CD4-positive, alpha-beta memory T cell (primary cell): ENCODE measurements at regions not wholly inside any gene's neighbourhood (a gene's known extent, or its start where the extent isn't known, plus 50 kb on each side); places are given as distances from the start of the nearest gene placed in this dataset.

Source experiments
- CTCF ChIA-PET: fragments of 350-600 bp; sonication (Branson Sonifier 250); formaldehyde crosslinking; loops from one replicate; lab custom pipeline; 2021; ENCODE audit warnings: inconsistent platforms; ENCODE audit not compliant: partially characterized antibody; lab: Charles Lee
- POLR2A ChIA-PET: fragments of 350-600 bp; sonication (Branson Sonifier 250); formaldehyde crosslinking; loops from one replicate; lab custom pipeline; 2021; ENCODE audit not compliant: partially characterized antibody; lab: Charles Lee
- DNase-seq, 5 donors: peaks; one replicate each; pipeline versions ENCODE4 v3.0.0 to v3.0.0-alpha.2; 2020 to 2022; ENCODE audit warnings: mixed read lengths in 1 of 5
- H3K27ac ChIP-seq: one replicate; pipeline ENCODE4 v1.7.0; 2013; ENCODE audit warnings: low read depth, low read length
- H3K27me3 ChIP-seq: 2 replicates; pipeline ENCODE4 v1.7.0; 2013; ENCODE audit warnings: mild to moderate bottlenecking, low read length, moderate library complexity; ENCODE audit not compliant: insufficient read depth
- H3K36me3 ChIP-seq: 2 replicates; pipeline ENCODE4 v1.7.0; 2013; ENCODE audit warnings: mild to moderate bottlenecking, low read length, moderate library complexity; ENCODE audit not compliant: insufficient read depth
- H3K4me1 ChIP-seq: 2 replicates; pipeline ENCODE4 v1.7.0; 2013; ENCODE audit warnings: mild to moderate bottlenecking, low read length, moderate library complexity; ENCODE audit not compliant: insufficient read depth
- H3K4me3 ChIP-seq, 2 donors: one replicate each; pipeline ENCODE4 v1.7.0; 2013; ENCODE audit warnings: low read length in 2 of 2, mild to moderate bottlenecking in 1 of 2
- H3K9me3 ChIP-seq, 2 donors: one replicate each; pipeline ENCODE4 v1.7.0; 2013; ENCODE audit warnings: low read length in 2 of 2, control low read depth in 1 of 2; ENCODE audit not compliant: control insufficient read depth in 1 of 2
- H3K27ac Mint-ChIP-seq, 7 donors: one replicate each; pipeline ENCODE4 v1.8.0; 2020 to 2021; ENCODE audit warnings: mixed read lengths in 7 of 7, mild to moderate bottlenecking in 6 of 7, inconsistent platforms in 3 of 7, moderate library complexity in 3 of 7
- H3K27me3 Mint-ChIP-seq, 2 donors: one replicate each; pipeline ENCODE4 v1.8.0; 2020 to 2021; ENCODE audit warnings: mixed read lengths in 2 of 2
- H3K36me3 Mint-ChIP-seq, 2 donors: one replicate each; pipeline ENCODE4 v1.8.0; 2020 to 2021; ENCODE audit warnings: mixed read lengths in 2 of 2, inconsistent platforms in 1 of 2, mild to moderate bottlenecking in 1 of 2
- H3K4me1 Mint-ChIP-seq, 4 donors: one replicate each; pipeline ENCODE4 v1.8.0; 2020 to 2021; ENCODE audit warnings: mixed read lengths in 4 of 4, mild to moderate bottlenecking in 1 of 4
- H3K4me3 Mint-ChIP-seq, 8 donors: one replicate each; pipeline ENCODE4 v1.8.0; 2020 to 2021; ENCODE audit warnings: mixed read lengths in 8 of 8, mild to moderate bottlenecking in 7 of 8, moderate library complexity in 6 of 8, inconsistent platforms in 3 of 8
- H3K9me3 Mint-ChIP-seq, 8 donors: one replicate each; pipeline ENCODE4 v1.8.0; 2020 to 2021; ENCODE audit warnings: mixed read lengths in 8 of 8, mild to moderate bottlenecking in 5 of 8, inconsistent platforms in 3 of 8, moderate library complexity in 1 of 8
- intact Hi-C: fragments of 100-400 bp; cut with micrococcal nuclease; formaldehyde crosslinking; loops from one replicate; pipeline ENCODE4 v1.15.1; 2023

DNA sequence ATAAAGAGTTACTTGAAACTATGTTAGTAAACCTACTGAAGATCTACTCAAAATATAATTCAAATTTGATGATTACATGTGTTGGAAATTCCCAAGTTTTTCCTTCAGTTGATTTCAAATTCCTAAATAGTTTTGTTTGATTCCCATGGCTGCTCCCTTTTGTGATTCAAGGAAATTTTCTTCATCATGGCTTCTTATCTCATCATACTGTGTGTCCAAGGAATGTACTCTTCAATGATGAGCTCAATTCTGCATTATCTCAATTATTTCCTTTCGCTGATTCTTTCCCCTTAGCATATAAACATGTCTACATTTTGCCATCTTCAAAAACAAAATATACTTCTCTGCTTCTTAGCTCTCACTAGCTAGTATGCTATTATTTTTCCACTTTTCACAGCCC is 460.4 kb upstream of the NAALADL2 start:
- peaks cover 0 to 4% (median 0%) of the 10 kb centered on the region in 8 donors for H3K9me3 Mint-ChIP-seq
- H3K4me3 Mint-ChIP-seq = no peak overlapping the region
- Histone ChIP-seq H3K27me3 (no peaks in the 10 kb centered on the region), H3K36me3 (no peaks in the 10 kb centered on the region), H3K27ac (no peak overlapping the region), H3K4me3 (no peak overlapping the region), H3K4me1 (no peaks in the 10 kb centered on the region), H3K9me3 (no peaks in the 10 kb centered on the region)
- H3K27ac Mint-ChIP-seq = no peak overlapping the region
- DNase-seq = no peak
- ChIA-PET POLR2A (no interaction called here), CTCF (interaction anchor here (0.6 kb wide), 1 partner anchor 980 kb away, joined by 3 read pairs; no protein-coding TSS in a partner anchor)
- intact Hi-C loops = no loop called here
- H3K4me1 Mint-ChIP-seq = no peaks in the 10 kb centered on the region
- H3K36me3 Mint-ChIP-seq = no peaks in the 10 kb centered on the region
- H3K27me3 Mint-ChIP-seq = no peaks in the 10 kb centered on the region

GRCh38 chr3:174403831-174404230 is 455.3 kb upstream of the NAALADL2 start:
- Histone ChIP-seq H3K9me3 (no peaks in the 10 kb centered on the region), H3K4me3 (no peak overlapping the region), H3K4me1 (no peaks in the 10 kb centered on the region), H3K36me3 (no peaks in the 10 kb centered on the region), H3K27me3 (no peaks in the 10 kb centered on the region), H3K27ac (no peak overlapping the region)
- intact Hi-C loops = no loop called here
- DNase-seq = no peak
- Mint-ChIP-seq H3K9me3 (peaks cover 0 to 7% (median 3%) of the 10 kb centered on the region in 8 donors), H3K27me3 (no peaks in the 10 kb centered on the region), H3K27ac (no peak overlapping the region), H3K36me3 (no peaks in the 10 kb centered on the region), H3K4me1 (no peaks in the 10 kb centered on the region), H3K4me3 (no peak overlapping the region)
- ChIA-PET POLR2A (no interaction called here), CTCF (no interaction called here)

DNA sequence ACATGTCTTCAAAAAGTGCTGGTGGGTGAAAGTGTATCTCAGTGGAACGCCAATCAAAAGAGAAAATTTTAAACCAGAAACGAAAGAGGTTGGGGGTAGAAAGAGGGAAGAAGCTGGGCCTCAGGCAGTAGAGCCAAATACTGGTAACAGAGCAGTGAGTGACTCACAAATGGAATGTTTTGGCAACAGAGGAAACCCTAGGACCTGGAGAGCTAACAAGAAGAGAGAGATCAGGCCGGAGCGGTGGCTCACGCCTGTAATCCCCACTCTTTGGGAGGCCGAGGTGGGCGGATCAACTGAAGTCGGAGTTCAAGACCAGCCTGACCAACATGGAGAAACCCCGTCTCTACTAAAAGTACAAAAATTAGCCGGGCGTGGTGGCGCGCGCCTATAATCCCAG is 450.8 kb upstream of the NAALADL2 start:
- Histone ChIP-seq H3K27ac (no peak overlapping the region), H3K9me3 (no peaks in the 10 kb centered on the region), H3K4me1 (no peaks in the 10 kb centered on the region), H3K27me3 (no peaks in the 10 kb centered on the region), H3K4me3 (no peak overlapping the region), H3K36me3 (no peaks in the 10 kb centered on the region)
- H3K36me3 Mint-ChIP-seq = no peaks in the 10 kb centered on the region
- DNase-seq = no peak
- no peak overlapping the region for H3K27ac Mint-ChIP-seq
- H3K9me3 Mint-ChIP-seq = peaks cover 0 to 9% (median 3%) of the 10 kb centered on the region in 8 donors
- no peak overlapping the region for H3K4me3 Mint-ChIP-seq
- ChIA-PET POLR2A (no interaction called here), CTCF (no interaction called here)
- intact Hi-C loops = no loop called here
- H3K27me3 Mint-ChIP-seq = no peaks in the 10 kb centered on the region
- H3K4me1 Mint-ChIP-seq = no peaks in the 10 kb centered on the region

- DNase-seq = no peak
- POLR2A ChIA-PET = no interaction called here
- Histone ChIP-seq H3K27me3 (no peaks in the 10 kb centered on the region), H3K9me3 (no peaks in the 10 kb centered on the region), H3K4me1 (no peaks in the 10 kb centered on the region), H3K27ac (no peak overlapping the region), H3K36me3 (no peaks in the 10 kb centered on the region), H3K4me3 (no peak overlapping the region)
- intact Hi-C loops = no loop called here
- Mint-ChIP-seq H3K27me3 (no peaks in the 10 kb centered on the region), H3K9me3 (peaks cover 0 to 9% (median 3%) of the 10 kb centered on the region in 8 donors), H3K4me1 (no peaks in the 10 kb centered on the region), H3K36me3 (no peaks in the 10 kb centered on the region), H3K4me3 (no peak overlapping the region), H3K27ac (no peak overlapping the region)
- CTCF ChIA-PET = no interaction called here
Measured at GRCh38 chr3:174409086-174409743, 449.9 kb upstream of the NAALADL2 start.

DNA sequence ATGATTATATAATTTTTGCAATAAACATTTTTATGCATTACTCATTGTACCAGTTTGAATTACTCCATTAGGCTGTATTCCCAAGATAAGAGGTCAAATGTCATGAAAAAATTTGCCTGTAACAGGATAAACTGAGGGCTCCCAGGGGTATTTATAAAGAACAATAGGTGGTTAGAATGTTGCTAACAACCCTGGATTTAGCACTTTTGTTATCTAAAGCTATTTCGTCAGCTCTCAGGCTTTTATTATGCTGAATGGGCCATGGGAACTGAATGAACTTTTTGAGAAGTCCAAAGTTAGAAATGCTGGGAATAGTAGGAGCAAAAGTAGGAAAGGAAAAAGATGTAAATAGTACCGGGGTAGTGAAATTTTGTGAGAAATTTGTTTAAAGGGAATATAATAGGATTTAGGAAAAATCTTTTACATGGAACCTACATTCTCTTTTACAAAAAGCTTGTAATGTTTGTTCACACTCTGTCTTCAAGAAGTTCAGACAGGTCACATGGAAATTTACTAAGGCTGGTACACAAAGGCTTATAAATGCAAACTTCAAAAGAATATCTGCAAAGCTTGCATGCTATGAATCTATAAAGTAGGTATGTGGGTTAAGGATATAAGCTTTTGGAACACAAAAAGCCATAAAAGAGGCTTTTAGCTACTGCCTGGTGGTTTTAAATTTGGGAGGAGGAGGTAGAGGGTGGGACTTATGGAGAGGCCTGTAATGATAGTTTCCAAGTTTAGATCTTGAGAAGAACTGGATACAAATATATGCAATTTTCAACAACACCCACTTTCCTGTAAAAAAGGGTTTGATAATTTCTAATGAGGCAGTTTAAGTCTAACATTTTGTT is 445.8 kb upstream of the NAALADL2 start:
- Mint-ChIP-seq H3K4me1 (no peaks in the 10 kb centered on the region), H3K4me3 (no peak overlapping the region), H3K9me3 (peaks cover 0 to 7% (median 1%) of the 10 kb centered on the region in 8 donors), H3K27ac (no peak overlapping the region), H3K36me3 (no peaks in the 10 kb centered on the region), H3K27me3 (no peaks in the 10 kb centered on the region)
- DNase-seq = no peak
- ChIA-PET CTCF (interaction anchor here (0.6 kb wide), 1 partner anchor 593 kb away, joined by 5 read pairs; no protein-coding TSS in a partner anchor), POLR2A (no interaction called here)
- Histone ChIP-seq H3K27me3 (no peaks in the 10 kb centered on the region), H3K4me3 (no peak overlapping the region), H3K9me3 (no peaks in the 10 kb centered on the region), H3K4me1 (no peaks in the 10 kb centered on the region), H3K27ac (no peak overlapping the region), H3K36me3 (no peaks in the 10 kb centered on the region)
- intact Hi-C loops = loop anchor here (5.0 kb wide), 1 partner anchor 434 kb away; no protein-coding TSS in a partner anchor

- ChIA-PET POLR2A (no interaction called here), CTCF (no interaction called here)
- Mint-ChIP-seq H3K36me3 (no peaks in the 10 kb centered on the region), H3K9me3 (peaks cover 0 to 5% (median 0%) of the 10 kb centered on the region in 8 donors), H3K27me3 (no peaks in the 10 kb centered on the region), H3K4me1 (no peaks in the 10 kb centered on the region), H3K27ac (no peak overlapping the region), H3K4me3 (no peak overlapping the region)
- no peaks in the 10 kb centered on the region for H3K27me3 ChIP-seq
- intact Hi-C loops = loop anchor here (5.0 kb wide), 1 partner anchor 432 kb away; no protein-coding TSS in a partner anchor
- H3K4me1 ChIP-seq = no peaks in the 10 kb centered on the region
- no peak overlapping the region for H3K27ac ChIP-seq
- no peaks in the 10 kb centered on the region for H3K9me3 ChIP-seq
- no peak for DNase-seq
- no peak overlapping the region for H3K4me3 ChIP-seq
- H3K36me3 ChIP-seq = no peaks in the 10 kb centered on the region
Measured at GRCh38 chr3:174414902-174415301, 444.2 kb upstream of the NAALADL2 start.

GRCh38 chr3:174417573-174417972 is 441.6 kb upstream of the NAALADL2 start:
- Histone ChIP-seq H3K4me3 (no peak overlapping the region), H3K27me3 (no peaks in the 10 kb centered on the region), H3K9me3 (no peaks in the 10 kb centered on the region), H3K27ac (no peak overlapping the region), H3K36me3 (no peaks in the 10 kb centered on the region), H3K4me1 (no peaks in the 10 kb centered on the region)
- intact Hi-C loops = no loop called here
- Mint-ChIP-seq H3K4me1 (no peaks in the 10 kb centered on the region), H3K27ac (no peak overlapping the region), H3K36me3 (no peaks in the 10 kb centered on the region), H3K9me3 (peaks cover 0 to 4% (median under 1%) of the 10 kb centered on the region in 8 donors), H3K4me3 (no peak overlapping the region), H3K27me3 (no peaks in the 10 kb centered on the region)
- DNase-seq = no peak
- POLR2A ChIA-PET = no interaction called here
- CTCF ChIA-PET = no interaction called here
